Upper lobe of left lung (tissue), 4 donors: ENCODE measurements at regions not wholly inside any gene's neighbourhood (a gene's known extent, or its start where the extent isn't known, plus 50 kb on each side); places are given as distances from the start of the nearest gene placed in this dataset.

ENCODE experiments used
- CTCF ChIP-seq, 6 experiments: fragments of 450-650 bp in 4 of 6; fragments of 200-600 bp in 2 of 6; sonication (generic) in 2 of 6; IDR thresholded peaks; one replicate each; pipeline ENCODE4 v1.5.1; 2016 to 2019; ENCODE audit warnings: antibody characterized with exemption in 6 of 6
- POLR2A ChIP-seq, 4 donors: fragments of 450-650 bp; IDR thresholded peaks; one replicate each; pipeline ENCODE4 v1.5.1; 2016 to 2017; ENCODE audit warnings: antibody characterized with exemption in 4 of 4, mild to moderate bottlenecking in 2 of 4

- TF ChIP-seq POLR2A (IDR thresholded peaks at IDR 0.05) (no peak), CTCF (IDR thresholded peaks at IDR 0.05) (no peak)
Observed at GRCh38 chr6:133697666-133698065, 191.2 kb upstream of the TCF21 start.
